GM13977 (cell line): ENCODE measurements at regions not wholly inside any gene's neighbourhood (a gene's known extent, or its start where the extent isn't known, plus 50 kb on each side); places are given as distances from the start of the nearest gene placed in this dataset.

Experiments used
- DNase-seq: peaks from one replicate; pipeline ENCODE4 v3.0.0; 2012; ENCODE audit warnings: low spot score
- in situ Hi-C: fragments of 300-500 bp; cut with MboI; formaldehyde crosslinking; loops from one replicate; pipeline ENCODE4 v1.12.0; 2022; ENCODE audit warnings: low sequenced_read_pairs, low pct_unique_long_range_greater_than_20kb, mixed read lengths, inconsistent platforms; ENCODE audit not compliant: unreplicated experiment
- TF ChIP-seq, protein P1 (sequence below): IDR thresholded peaks from 2 replicates; pipeline ENCODE4 v1.5.1; 2012; ENCODE audit warnings: mild to moderate bottlenecking, control low read depth; ENCODE audit not compliant: insufficient read depth; ENCODE audit errors: extremely low read depth, missing control alignments

DNA sequence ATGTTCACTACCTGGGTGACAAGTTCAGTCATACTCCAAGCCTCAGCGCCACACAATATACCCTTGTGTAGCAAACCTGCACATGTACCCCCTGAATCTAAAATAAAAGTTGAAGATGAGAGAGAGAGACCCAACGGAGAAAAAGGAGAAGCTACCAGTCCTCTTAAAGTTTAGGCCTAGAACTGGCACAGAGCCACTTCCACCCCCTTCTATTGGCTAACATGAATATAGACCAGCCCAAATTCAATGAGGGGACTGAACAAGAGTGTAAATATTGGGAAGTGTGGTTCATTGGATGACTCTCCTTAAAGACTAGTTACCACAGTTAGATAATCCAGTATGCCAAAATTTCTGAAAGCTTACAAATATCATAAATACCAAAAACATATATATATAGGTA, 139.9 kb upstream of the ATP1B1 start:
- in situ Hi-C loops = no loop called here
- no peak for DNase-seq
- TF ChIP-seq, protein P1, sequence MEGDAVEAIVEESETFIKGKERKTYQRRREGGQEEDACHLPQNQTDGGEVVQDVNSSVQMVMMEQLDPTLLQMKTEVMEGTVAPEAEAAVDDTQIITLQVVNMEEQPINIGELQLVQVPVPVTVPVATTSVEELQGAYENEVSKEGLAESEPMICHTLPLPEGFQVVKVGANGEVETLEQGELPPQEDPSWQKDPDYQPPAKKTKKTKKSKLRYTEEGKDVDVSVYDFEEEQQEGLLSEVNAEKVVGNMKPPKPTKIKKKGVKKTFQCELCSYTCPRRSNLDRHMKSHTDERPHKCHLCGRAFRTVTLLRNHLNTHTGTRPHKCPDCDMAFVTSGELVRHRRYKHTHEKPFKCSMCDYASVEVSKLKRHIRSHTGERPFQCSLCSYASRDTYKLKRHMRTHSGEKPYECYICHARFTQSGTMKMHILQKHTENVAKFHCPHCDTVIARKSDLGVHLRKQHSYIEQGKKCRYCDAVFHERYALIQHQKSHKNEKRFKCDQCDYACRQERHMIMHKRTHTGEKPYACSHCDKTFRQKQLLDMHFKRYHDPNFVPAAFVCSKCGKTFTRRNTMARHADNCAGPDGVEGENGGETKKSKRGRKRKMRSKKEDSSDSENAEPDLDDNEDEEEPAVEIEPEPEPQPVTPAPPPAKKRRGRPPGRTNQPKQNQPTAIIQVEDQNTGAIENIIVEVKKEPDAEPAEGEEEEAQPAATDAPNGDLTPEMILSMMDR = no peak

DNA sequence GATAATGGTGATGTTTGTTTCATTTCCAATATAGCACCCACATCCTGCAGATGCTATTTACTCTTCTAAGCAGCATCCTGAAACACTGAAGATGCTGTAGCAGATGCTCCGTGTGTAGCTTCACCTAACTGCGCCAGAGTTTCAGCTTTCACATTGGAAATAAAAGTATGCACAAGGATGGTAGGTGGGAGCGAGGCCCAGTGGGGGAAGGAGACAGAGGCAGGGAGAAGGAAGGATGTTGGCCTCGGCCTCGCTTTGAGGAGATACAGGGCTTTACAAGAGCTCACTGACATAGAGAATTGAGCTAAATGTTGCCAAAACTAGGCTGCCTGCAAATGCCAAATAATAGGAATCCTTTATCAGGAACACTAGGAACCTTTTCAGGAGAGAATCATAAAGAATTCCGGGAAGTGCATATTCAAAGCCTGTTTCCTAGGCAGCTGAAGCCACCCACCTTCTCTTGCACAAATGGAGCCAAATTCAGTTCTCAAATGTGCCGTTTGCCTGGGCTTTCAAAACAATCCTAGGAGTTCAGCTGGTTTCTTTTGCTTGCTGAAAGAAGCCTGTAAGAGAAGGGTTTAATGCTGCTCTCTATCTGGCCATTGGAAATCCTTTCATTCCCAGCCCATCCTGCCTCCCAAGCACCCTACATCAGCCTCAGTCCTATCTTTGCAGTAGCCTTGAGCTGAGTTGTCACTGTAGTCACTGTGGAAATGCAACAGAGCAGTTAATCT, 135.4 kb upstream of the ATP1B1 start:
- TF ChIP-seq, protein P1 = no peak
- no peak for DNase-seq
- in situ Hi-C loops = no loop called here

DNA sequence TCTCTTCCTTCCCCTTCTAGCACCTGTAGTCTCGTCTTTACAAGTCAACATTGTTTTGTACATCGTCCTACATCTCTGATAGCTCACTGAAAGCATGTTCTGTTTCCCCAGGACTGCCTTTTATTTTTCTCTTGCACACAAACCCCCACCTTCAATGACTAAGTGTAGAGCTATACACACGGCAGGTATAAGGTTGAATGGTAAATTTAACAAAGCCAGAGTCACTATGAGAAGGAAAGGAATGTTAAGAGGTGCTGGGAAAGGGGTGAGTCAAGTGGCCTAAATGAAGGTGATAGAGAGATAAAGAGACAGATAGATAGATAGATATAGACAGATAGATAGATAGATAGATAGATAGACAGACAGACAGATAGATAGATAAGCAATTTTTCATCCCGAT, 134.3 kb upstream of the ATP1B1 start:
- DNase-seq = no peak
- TF ChIP-seq, protein P1 = no peak
- in situ Hi-C loops = no loop called here

DNA sequence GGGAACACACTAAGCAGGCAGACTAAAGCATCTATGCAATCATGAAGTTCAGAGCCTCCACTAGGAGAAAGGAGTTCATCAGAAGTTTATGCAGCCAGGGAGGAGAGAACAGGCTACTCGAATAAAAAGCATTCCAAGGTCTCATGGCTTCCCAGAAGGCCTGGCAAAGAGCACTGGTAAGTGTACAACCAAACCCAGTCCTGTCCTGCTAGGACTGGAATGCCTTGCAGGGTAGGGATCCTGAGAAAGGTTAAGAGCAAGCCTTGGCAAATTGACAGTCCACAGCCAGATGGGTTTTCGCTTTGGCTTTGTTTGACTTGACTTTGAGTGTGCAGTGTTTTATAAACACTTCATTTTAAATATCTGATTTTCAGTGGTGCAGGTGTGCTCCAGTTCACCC, 133.6 kb upstream of the ATP1B1 start:
- TF ChIP-seq, protein P1 = no peak
- DNase-seq = no peak
- in situ Hi-C loops = no loop called here

DNA sequence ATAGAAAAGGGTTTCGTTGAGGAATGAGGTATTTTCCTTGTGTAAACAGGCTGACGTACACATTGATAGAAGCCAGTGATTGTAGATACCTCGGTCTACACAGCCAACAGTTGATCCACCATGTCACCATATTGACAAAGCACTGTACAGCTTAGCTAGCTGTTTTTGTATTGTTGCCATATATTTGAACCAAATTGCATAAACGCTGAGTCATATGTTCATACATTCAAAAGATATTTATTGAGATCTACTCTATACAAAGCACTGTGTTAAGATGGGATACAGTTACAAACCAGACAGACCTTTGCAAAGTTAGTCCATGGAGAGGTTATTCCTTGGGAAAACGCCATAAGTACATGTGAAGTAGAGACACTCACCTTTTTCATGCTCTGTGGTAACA, 132.4 kb upstream of the ATP1B1 start:
- in situ Hi-C loops = no loop called here
- TF ChIP-seq, protein P1 = no peak
- no peak for DNase-seq

DNA sequence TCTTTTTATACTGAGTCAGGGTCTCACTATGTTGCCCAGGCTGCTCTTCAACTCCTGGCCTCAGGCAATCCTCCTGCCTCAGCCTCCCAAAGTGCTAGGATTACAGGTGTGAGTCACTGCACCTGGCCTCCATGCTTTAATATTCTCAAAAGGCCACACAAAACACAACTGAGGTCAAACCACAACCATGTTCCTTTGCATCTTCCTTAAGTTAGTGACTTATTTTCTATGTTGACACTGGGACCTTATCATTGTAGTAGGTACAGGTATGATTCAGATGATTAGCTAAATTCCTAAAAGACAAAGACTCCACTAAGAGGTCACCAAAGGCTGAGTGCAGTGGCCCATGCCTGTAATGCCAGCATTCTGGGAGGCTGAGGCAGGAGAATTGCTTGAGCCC, 131.9 kb upstream of the ATP1B1 start:
- DNase-seq = no peak
- TF ChIP-seq, protein P1 = no peak
- in situ Hi-C loops = no loop called here
